ENCODE measurements at regions not wholly inside any gene's neighbourhood (a gene's known extent, or its start where the extent isn't known, plus 50 kb on each side); places are given as distances from the start of the nearest gene placed in this dataset.

DNA sequence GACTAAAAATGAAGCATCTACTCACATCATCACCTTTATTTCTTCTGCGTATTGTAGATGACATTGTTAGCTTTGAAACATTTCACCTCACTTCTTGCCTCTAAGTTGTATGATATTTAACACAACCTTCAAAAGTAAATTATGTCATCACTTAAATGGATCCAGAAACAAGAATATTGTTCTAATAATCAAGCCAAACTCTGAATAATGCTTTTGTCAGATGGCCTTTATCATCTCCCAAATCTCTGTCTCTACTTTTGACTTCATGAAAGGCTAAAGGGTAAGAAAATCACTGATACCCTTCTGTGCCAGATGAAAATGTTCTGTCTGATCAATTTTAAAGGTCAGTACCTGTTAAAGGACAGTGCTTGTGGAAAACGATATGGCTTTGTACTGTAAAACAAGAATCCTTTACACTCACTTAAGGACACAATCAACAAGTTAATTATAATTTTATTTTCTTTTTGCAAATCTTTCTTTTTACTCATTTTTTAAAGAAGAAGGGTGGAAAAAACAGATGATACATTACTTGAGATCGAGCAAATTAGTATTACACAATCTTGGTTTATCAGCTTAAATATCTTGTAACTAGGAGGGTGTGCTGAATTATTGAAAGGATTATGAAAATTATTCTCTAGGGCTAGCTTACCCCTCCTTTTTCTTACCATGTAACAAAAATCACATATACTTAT is 309.4 kb upstream of the IGFBP3 start:
- POLR2A ChIA-PET: no interaction called here
- ATAC-seq (no peak), DNase-seq (ENCODE audit: low spot score) (no peak)
- Mint-ChIP-seq H3K36me3 (no peaks in the 10 kb centered on the region), H3K4me1 (peaks cover under 1% of the 10 kb centered on the region; the same call in 1 of the 2 replicates), H3K27ac (no peak overlapping the region), H3K9me3 (no peaks in the 10 kb centered on the region), H3K27me3 (ENCODE audit: low read depth) (no peaks in the 10 kb centered on the region), H3K4me3 (no peak overlapping the region)
- CTCF ChIA-PET: no interaction called here
- TF ChIP-seq, protein P1, sequence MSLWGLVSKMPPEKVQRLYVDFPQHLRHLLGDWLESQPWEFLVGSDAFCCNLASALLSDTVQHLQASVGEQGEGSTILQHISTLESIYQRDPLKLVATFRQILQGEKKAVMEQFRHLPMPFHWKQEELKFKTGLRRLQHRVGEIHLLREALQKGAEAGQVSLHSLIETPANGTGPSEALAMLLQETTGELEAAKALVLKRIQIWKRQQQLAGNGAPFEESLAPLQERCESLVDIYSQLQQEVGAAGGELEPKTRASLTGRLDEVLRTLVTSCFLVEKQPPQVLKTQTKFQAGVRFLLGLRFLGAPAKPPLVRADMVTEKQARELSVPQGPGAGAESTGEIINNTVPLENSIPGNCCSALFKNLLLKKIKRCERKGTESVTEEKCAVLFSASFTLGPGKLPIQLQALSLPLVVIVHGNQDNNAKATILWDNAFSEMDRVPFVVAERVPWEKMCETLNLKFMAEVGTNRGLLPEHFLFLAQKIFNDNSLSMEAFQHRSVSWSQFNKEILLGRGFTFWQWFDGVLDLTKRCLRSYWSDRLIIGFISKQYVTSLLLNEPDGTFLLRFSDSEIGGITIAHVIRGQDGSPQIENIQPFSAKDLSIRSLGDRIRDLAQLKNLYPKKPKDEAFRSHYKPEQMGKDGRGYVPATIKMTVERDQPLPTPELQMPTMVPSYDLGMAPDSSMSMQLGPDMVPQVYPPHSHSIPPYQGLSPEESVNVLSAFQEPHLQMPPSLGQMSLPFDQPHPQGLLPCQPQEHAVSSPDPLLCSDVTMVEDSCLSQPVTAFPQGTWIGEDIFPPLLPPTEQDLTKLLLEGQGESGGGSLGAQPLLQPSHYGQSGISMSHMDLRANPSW (CRISPR knock-in tag; conservative IDR thresholded peaks at IDR 0.05; ENCODE audit: low read depth): no peak
- TF ChIP-seq, protein P2, sequence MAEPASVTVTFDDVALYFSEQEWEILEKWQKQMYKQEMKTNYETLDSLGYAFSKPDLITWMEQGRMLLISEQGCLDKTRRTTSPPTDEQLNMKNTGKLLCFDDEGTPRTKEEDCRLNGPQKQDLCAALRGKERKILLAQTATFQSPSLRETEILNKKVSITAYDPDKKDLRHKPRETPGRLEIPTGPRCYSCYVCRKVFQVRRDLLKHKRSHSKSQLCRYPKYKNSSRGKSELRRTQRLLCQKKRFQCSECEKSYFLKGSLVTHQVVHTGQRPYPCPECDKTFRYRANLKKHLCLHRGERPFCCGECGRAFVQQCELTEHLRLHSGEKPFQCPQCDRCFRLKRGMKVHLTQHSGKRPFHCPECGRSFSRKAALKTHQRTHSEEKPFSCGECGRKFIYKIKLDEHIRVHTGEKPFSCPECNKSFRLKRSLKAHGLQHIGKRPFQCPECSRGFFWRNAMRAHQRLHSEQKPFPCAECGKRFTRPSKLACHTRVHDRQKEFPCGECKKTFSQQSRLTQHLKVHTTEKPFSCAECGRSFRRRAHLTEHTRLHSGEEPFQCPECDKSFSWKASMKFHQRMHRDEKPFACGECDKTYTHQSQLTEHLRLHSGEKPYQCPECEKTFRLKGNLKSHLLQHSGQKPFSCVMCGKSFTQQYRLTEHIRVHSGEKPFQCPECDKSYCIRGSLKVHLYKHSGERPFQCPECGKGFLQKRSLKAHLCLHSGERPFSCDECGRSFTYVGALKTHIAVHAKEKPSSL (CRISPR knock-in tag; conservative IDR thresholded peaks at IDR 0.05): no peak
- TF ChIP-seq ATF1 (CRISPR knock-in tag; IDR thresholded peaks at IDR 0.05) (no peak), MYBL2 (CRISPR knock-in tag; IDR thresholded peaks at IDR 0.05) (no peak), NFYB (CRISPR knock-in tag; conservative IDR thresholded peaks at IDR 0.05; ENCODE audit: low read depth) (no peak), ZBTB21 (CRISPR knock-in tag; IDR thresholded peaks at IDR 0.05; ENCODE audit: borderline replicate concordance) (no peak), RELA (CRISPR knock-in tag; IDR thresholded peaks at IDR 0.05; ENCODE audit: borderline replicate concordance) (no peak)
- TF ChIP-seq, protein P3, sequence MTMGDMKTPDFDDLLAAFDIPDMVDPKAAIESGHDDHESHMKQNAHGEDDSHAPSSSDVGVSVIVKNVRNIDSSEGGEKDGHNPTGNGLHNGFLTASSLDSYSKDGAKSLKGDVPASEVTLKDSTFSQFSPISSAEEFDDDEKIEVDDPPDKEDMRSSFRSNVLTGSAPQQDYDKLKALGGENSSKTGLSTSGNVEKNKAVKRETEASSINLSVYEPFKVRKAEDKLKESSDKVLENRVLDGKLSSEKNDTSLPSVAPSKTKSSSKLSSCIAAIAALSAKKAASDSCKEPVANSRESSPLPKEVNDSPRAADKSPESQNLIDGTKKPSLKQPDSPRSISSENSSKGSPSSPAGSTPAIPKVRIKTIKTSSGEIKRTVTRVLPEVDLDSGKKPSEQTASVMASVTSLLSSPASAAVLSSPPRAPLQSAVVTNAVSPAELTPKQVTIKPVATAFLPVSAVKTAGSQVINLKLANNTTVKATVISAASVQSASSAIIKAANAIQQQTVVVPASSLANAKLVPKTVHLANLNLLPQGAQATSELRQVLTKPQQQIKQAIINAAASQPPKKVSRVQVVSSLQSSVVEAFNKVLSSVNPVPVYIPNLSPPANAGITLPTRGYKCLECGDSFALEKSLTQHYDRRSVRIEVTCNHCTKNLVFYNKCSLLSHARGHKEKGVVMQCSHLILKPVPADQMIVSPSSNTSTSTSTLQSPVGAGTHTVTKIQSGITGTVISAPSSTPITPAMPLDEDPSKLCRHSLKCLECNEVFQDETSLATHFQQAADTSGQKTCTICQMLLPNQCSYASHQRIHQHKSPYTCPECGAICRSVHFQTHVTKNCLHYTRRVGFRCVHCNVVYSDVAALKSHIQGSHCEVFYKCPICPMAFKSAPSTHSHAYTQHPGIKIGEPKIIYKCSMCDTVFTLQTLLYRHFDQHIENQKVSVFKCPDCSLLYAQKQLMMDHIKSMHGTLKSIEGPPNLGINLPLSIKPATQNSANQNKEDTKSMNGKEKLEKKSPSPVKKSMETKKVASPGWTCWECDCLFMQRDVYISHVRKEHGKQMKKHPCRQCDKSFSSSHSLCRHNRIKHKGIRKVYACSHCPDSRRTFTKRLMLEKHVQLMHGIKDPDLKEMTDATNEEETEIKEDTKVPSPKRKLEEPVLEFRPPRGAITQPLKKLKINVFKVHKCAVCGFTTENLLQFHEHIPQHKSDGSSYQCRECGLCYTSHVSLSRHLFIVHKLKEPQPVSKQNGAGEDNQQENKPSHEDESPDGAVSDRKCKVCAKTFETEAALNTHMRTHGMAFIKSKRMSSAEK (CRISPR knock-in tag; IDR thresholded peaks at IDR 0.05; ENCODE audit: borderline replicate concordance): no peak
- TF ChIP-seq, protein P4, sequence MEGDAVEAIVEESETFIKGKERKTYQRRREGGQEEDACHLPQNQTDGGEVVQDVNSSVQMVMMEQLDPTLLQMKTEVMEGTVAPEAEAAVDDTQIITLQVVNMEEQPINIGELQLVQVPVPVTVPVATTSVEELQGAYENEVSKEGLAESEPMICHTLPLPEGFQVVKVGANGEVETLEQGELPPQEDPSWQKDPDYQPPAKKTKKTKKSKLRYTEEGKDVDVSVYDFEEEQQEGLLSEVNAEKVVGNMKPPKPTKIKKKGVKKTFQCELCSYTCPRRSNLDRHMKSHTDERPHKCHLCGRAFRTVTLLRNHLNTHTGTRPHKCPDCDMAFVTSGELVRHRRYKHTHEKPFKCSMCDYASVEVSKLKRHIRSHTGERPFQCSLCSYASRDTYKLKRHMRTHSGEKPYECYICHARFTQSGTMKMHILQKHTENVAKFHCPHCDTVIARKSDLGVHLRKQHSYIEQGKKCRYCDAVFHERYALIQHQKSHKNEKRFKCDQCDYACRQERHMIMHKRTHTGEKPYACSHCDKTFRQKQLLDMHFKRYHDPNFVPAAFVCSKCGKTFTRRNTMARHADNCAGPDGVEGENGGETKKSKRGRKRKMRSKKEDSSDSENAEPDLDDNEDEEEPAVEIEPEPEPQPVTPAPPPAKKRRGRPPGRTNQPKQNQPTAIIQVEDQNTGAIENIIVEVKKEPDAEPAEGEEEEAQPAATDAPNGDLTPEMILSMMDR (IDR thresholded peaks at IDR 0.05): no peak
- TF ChIP-seq, protein P5, sequence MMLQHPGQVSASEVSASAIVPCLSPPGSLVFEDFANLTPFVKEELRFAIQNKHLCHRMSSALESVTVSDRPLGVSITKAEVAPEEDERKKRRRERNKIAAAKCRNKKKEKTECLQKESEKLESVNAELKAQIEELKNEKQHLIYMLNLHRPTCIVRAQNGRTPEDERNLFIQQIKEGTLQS (CRISPR knock-in tag; conservative IDR thresholded peaks at IDR 0.05): no peak
- TF ChIP-seq, protein P6, sequence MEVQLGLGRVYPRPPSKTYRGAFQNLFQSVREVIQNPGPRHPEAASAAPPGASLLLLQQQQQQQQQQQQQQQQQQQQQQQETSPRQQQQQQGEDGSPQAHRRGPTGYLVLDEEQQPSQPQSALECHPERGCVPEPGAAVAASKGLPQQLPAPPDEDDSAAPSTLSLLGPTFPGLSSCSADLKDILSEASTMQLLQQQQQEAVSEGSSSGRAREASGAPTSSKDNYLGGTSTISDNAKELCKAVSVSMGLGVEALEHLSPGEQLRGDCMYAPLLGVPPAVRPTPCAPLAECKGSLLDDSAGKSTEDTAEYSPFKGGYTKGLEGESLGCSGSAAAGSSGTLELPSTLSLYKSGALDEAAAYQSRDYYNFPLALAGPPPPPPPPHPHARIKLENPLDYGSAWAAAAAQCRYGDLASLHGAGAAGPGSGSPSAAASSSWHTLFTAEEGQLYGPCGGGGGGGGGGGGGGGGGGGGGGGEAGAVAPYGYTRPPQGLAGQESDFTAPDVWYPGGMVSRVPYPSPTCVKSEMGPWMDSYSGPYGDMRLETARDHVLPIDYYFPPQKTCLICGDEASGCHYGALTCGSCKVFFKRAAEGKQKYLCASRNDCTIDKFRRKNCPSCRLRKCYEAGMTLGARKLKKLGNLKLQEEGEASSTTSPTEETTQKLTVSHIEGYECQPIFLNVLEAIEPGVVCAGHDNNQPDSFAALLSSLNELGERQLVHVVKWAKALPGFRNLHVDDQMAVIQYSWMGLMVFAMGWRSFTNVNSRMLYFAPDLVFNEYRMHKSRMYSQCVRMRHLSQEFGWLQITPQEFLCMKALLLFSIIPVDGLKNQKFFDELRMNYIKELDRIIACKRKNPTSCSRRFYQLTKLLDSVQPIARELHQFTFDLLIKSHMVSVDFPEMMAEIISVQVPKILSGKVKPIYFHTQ (CRISPR knock-in tag; IDR thresholded peaks at IDR 0.05): no peak
- TF ChIP-seq, protein P7, sequence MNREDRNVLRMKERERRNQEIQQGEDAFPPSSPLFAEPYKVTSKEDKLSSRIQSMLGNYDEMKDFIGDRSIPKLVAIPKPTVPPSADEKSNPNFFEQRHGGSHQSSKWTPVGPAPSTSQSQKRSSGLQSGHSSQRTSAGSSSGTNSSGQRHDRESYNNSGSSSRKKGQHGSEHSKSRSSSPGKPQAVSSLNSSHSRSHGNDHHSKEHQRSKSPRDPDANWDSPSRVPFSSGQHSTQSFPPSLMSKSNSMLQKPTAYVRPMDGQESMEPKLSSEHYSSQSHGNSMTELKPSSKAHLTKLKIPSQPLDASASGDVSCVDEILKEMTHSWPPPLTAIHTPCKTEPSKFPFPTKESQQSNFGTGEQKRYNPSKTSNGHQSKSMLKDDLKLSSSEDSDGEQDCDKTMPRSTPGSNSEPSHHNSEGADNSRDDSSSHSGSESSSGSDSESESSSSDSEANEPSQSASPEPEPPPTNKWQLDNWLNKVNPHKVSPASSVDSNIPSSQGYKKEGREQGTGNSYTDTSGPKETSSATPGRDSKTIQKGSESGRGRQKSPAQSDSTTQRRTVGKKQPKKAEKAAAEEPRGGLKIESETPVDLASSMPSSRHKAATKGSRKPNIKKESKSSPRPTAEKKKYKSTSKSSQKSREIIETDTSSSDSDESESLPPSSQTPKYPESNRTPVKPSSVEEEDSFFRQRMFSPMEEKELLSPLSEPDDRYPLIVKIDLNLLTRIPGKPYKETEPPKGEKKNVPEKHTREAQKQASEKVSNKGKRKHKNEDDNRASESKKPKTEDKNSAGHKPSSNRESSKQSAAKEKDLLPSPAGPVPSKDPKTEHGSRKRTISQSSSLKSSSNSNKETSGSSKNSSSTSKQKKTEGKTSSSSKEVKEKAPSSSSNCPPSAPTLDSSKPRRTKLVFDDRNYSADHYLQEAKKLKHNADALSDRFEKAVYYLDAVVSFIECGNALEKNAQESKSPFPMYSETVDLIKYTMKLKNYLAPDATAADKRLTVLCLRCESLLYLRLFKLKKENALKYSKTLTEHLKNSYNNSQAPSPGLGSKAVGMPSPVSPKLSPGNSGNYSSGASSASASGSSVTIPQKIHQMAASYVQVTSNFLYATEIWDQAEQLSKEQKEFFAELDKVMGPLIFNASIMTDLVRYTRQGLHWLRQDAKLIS (CRISPR knock-in tag; IDR thresholded peaks at IDR 0.05; ENCODE audit: borderline replicate concordance): no peak
